AG09309 (cell line): ENCODE measurements at regions not wholly inside any gene's neighbourhood (a gene's known extent, or its start where the extent isn't known, plus 50 kb on each side); places are given as distances from the start of the nearest gene placed in this dataset.
A peak's percentile ranks its signal among the peaks of the same experiment; 100 is the strongest.

Experiments used
- DNase-seq: peaks from one replicate; pipeline ENCODE4 v3.0.0-alpha.2; 2010; ENCODE audit warnings: low read depth
- H3K4me3 ChIP-seq: 2 replicates; pipeline ENCODE4 v1.5.1; 2011; ENCODE audit warnings: mild to moderate bottlenecking, low read depth, low read length, moderate library complexity; ENCODE audit not compliant: control insufficient read depth
- CTCF ChIP-seq: IDR thresholded peaks from 2 replicates; pipeline ENCODE4 v1.5.1; 2011; ENCODE audit warnings: mild to moderate bottlenecking, low read depth, low read length, inconsistent platforms; ENCODE audit not compliant: insufficient read depth, control insufficient read depth; ENCODE audit errors: missing control alignments

GRCh38 chrX:96435378-96436035, 249.1 kb upstream of the DIAPH2 start:
- TF ChIP-seq CTCF = no peak
- no peak for DNase-seq
- no peak overlapping the region for H3K4me3 ChIP-seq

GRCh38 chrX:96436105-96436504, 248.5 kb upstream of the DIAPH2 start:
- DNase-seq = peak; percentile 27
- H3K4me3 ChIP-seq = no peak overlapping the region
- TF ChIP-seq CTCF = no peak

- no peak overlapping the region for H3K4me3 ChIP-seq
- no peak for DNase-seq
- no peak for TF ChIP-seq CTCF
These were observed 245.8 kb upstream of the DIAPH2 start for GRCh38 chrX:96438803-96439202.

- H3K4me3 ChIP-seq = no peak overlapping the region
- DNase-seq = no peak
- no peak for TF ChIP-seq CTCF
These were observed 243.7 kb upstream of the DIAPH2 start for GRCh38 chrX:96440941-96441340.

GRCh38 chrX:96445531-96446065, 239.0 kb upstream of the DIAPH2 start:
- TF ChIP-seq CTCF = no peak
- H3K4me3 ChIP-seq = no peak overlapping the region
- DNase-seq = no peak

- H3K4me3 ChIP-seq = no peak overlapping the region
- DNase-seq = no peak
- no peak for TF ChIP-seq CTCF
These were observed 238.1 kb upstream of the DIAPH2 start for GRCh38 chrX:96446524-96446923.
